Fibroblast of gingiva (primary cell): ENCODE measurements at regions not wholly inside any gene's neighbourhood (a gene's known extent, or its start where the extent isn't known, plus 50 kb on each side); places are given as distances from the start of the nearest gene placed in this dataset.

Source experiments
- DNase-seq: peaks from one replicate; pipeline ENCODE4 v3.0.0-alpha.2; 2011; ENCODE audit warnings: low read depth

DNA sequence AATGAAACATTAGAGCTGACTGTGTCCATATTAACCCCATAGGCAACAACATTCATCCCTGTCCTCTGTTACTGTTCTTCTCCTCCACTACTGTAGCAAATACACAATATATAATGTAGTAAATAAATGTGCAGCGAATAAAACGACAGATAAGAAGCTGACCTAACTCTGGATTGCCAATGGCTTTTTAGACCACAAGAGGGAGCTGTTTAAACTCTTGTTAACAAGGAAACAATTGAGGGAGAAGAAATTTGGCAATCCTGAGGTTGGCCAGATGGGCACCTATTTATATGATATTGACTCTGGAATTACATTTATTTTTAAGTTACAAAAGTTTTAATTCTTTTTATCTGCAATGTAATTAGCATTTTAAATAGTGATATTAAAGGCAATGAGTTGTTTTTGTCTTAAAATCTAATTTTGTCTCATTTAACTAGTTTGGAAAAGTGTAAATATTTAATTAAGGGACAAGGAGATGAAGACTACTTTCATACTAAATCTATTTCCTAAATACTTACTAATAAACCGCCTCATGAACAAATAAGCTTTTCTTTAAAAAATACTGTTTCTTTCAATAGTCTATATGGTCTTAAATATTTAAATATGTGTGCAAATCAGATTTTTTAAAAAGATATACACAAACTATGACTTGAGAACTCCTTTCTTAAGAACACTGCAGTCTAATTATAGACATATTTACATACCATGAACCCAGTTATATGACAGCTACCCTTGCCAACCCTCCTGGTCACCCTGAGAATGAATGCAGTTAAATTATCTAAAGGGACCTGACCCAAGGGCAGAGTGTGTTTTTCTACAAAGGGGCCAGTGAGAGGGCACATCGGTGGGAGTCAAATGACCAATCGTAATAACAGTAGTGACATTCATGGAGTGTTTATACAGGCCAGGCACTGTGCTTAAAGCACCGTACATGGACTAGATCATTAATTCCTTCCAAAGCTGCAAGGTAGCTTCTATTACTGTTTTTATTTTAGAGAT lies 52.9 kb upstream of the HPF1 start:
- DNase-seq = peak; percentile 73

DNA sequence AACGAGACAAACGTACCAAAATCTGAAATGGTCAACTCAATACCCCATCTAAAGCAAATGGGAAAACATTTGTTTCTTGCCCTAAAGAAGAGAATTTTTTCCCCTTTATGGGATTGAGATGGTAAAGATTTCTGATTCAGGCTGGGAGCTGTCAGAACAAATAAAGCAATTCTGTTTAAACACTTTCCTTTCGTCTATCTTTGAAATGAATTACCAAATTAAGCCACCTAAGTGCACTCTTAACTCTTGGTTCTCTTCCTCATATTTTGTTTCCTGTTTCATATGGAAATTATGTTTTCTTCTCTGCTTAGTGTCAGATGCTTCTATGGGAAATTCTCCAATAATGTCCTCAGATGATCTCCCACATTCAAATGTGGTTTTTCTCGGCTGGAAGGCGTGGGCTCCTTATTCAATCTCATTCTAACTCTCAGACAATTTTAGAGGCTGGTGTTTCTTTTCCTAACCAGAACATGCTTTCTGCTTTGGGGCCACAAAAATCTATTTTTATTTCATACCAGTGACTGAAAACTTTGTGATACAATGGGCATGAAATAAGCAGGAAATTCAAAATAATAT lies 50.3 kb upstream of the HPF1 start:
- DNase-seq = no peak
